HG02642 (cell line): ENCODE measurements at regions not wholly inside any gene's neighbourhood (a gene's known extent, or its start where the extent isn't known, plus 50 kb on each side); places are given as distances from the start of the nearest gene placed in this dataset.

ENCODE experiments used
- ATAC-seq: cut with Tn5 transposase; IDR thresholded peaks from one replicate; pipeline ENCODE4 v1.9.1; 2021; ENCODE audit warnings: mild to moderate bottlenecking; ENCODE audit not compliant: unreplicated experiment, poor library complexity

- no peak for ATAC-seq
These were observed 230.5 kb downstream of the PIK3R1 start for GRCh38 chr5:68446070-68446357.

DNA sequence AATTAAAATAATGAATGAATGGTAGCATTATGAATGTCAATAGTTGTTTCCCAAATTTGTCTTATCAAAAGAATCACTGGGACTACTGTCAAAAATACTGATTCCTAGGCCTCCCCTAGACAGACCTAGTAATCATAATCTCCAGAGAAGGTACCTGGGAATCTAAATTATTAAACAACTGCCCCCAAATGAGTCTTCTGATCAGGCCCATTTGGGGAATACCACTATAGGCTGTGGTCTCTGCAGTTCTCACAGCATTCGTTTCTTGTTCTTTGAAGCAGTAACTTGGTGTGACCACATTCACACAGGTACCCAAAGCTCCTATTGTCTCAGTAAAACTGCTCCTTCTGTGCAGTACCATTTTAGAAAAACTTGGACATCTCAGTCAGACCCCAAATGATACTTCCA lies 230.9 kb downstream of the PIK3R1 start:
- ATAC-seq, result peak; percentile 82

- ATAC-seq, result no peak
These were observed 231.8 kb downstream of the PIK3R1 start for GRCh38 chr5:68447136-68447929.

GRCh38 chr5:68449380-68449779 lies 233.8 kb downstream of the PIK3R1 start:
- ATAC-seq, result no peak

GRCh38 chr5:68450245-68450852 lies 234.8 kb downstream of the PIK3R1 start:
- ATAC-seq, result no peak

- ATAC-seq, result no peak
These were observed 236.7 kb downstream of the PIK3R1 start for GRCh38 chr5:68452286-68452685.

GRCh38 chr5:68454172-68454571 lies 238.6 kb downstream of the PIK3R1 start:
- ATAC-seq, result no peak

GRCh38 chr5:68454766-68455165 lies 239.2 kb downstream of the PIK3R1 start:
- no peak for ATAC-seq

GRCh38 chr5:68455216-68455615 lies 239.7 kb downstream of the PIK3R1 start:
- ATAC-seq, result no peak

DNA sequence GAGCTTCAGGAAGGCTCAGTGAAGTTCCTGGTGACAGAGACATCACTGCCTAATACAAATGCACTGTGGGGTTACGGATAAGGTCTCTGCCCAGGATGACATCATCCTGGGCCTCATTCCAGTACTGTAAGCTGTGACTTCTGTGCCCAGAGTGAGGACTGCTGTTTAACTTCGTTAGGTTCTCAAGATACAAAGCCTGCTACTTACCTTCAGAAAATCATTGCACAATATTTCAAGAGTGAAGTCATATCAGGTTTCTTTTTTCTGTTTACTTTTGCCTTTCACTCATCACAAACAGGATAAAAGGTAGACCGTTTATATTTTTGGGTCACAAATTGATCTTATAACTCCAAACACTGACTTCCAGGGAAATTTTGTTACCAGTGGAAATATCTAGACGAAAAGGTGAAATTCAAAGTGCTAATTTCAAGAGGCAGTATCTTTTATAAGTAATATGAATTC lies 241.2 kb downstream of the PIK3R1 start:
- ATAC-seq, result no peak

DNA sequence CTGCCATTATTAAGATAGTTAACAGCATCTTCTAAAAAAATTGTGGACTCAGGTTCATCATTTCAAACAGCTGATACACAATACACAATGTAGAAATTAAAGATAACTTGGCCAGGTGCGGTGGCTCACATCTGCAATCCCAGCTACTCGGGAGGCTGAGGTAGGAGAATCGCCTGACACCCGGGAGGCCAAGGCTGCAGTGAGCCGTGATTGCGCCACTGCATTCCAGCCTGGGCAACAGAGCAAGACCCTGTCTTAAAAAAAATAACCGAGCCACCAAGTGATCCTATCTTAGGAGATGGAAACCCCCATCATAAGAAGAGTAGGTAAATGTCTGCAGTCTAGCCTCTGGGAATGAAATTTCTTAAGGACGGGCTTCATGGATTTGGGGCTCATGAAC lies 241.7 kb downstream of the PIK3R1 start:
- ATAC-seq, result no peak

GRCh38 chr5:68458416-68459021 lies 243.0 kb downstream of the PIK3R1 start:
- ATAC-seq, result no peak

- ATAC-seq, result no peak
These were observed 243.7 kb downstream of the PIK3R1 start for GRCh38 chr5:68459093-68459809.

- ATAC-seq, result no peak
These were observed 244.2 kb downstream of the PIK3R1 start for GRCh38 chr5:68459810-68460139.

DNA sequence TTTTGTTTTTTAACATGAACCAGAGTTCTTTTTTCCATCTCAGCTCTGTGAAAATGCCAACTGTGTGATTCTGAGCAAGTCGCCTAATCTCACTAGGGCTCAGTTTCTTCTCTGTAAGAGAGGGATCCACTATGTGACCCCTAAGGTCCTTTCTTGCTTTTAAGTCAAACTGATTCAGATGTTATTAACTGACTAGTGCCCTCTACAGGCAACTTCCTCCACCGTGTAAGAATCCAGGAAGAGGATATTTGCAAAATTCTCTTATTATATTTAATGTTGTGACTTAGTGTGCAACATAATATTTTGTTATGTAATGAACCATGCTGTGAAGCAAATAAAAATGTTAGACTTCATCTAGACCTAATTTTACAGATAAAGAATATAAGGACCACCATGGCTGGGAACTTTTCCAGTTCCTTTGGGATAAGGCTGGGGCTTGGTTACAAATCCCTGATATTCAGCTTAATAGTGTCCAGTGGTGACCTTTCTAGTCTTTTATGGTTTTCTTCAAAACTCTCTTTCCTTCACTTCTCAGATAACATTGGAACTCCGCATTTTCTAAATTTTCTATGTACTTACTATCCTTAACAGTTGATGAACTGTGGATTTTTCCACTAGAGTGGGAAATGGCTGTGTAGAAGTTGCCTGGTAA lies 244.7 kb downstream of the PIK3R1 start:
- no peak for ATAC-seq

GRCh38 chr5:68463606-68464005 lies 248.1 kb downstream of the PIK3R1 start:
- no peak for ATAC-seq

GRCh38 chr5:68464424-68464823 lies 248.9 kb downstream of the PIK3R1 start:
- peak; percentile 74 for ATAC-seq

DNA sequence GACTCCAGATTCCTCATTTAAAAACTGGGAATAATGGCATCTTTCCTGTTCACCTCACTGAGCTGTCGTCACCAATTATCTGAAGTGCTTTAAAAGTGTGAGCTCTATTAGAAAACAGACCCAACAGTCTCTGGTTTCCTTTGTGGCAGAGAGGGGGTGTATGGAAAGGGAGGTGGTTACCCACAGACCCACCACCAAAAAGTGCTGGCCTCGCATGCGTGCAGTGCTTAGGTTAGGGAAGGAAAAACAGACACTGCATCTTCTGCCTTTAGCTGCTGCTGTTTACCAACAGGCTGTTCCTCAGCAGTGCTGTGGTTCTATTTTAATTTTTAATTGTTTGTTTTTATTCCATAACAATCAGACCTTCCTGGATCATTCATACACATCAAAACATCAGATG lies 249.6 kb downstream of the PIK3R1 start:
- no peak for ATAC-seq

- no peak for ATAC-seq
These were observed 250.5 kb downstream of the PIK3R1 start for GRCh38 chr5:68465934-68466551.

DNA sequence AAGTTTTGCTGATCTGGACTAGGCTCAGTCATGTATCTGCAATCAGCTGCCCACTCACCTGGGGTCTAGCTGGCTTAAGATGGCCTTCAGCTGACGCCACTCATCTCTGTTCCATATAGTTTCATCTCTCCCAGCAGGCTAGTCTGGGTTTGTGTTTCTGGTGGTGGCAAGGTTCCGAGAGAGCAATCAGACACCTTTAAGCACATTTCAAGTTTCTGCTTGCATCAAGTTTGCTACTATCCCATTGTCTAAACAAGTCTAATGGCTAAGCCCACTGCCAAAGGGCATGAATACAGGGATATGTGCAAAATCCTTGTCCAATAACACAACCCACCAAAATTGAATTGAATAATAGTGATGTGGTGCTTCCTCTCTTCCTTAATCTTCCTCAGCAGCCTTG lies 251.7 kb downstream of the PIK3R1 start:
- no peak for ATAC-seq
